GM12864 (cell line): ENCODE measurements at regions not wholly inside any gene's neighbourhood (a gene's known extent, or its start where the extent isn't known, plus 50 kb on each side); places are given as distances from the start of the nearest gene placed in this dataset.

Experiments used
- DNase-seq: peaks from one replicate; pipeline ENCODE4 v3.0.0-alpha.2; 2011; ENCODE audit warnings: low read depth
- H3K4me3 ChIP-seq: 2 replicates; pipeline ENCODE4 v1.5.1; 2011; ENCODE audit warnings: mild to moderate bottlenecking, low read depth, low read length, control low read depth
- TF ChIP-seq, protein P1 (sequence below): IDR thresholded peaks from 2 replicates; pipeline ENCODE4 v1.5.1; 2011; ENCODE audit warnings: low read depth, mild to moderate bottlenecking, moderate library complexity, low read length, control low read depth, inconsistent platforms; ENCODE audit errors: missing control alignments

DNA sequence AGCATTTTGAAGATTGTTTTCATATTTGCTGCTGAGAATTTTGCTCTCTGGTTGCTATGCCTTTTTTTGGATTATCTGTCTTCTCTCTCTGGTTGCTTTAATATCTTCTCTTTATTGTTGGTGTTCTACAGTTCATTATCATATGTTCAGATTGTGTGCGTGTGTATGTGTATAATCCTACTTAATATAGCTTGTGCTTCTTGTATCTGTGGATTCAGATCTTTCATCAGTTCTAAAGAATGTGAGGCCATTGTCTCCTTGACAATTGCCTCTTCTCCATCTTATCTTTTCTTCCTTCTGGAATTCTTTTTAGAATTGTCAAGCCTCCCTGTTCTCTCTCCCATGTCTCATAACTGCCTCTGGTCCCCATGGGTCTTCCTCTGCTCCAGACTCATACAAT is 195.4 kb downstream of the CDC5L start:
- TF ChIP-seq, protein P1, sequence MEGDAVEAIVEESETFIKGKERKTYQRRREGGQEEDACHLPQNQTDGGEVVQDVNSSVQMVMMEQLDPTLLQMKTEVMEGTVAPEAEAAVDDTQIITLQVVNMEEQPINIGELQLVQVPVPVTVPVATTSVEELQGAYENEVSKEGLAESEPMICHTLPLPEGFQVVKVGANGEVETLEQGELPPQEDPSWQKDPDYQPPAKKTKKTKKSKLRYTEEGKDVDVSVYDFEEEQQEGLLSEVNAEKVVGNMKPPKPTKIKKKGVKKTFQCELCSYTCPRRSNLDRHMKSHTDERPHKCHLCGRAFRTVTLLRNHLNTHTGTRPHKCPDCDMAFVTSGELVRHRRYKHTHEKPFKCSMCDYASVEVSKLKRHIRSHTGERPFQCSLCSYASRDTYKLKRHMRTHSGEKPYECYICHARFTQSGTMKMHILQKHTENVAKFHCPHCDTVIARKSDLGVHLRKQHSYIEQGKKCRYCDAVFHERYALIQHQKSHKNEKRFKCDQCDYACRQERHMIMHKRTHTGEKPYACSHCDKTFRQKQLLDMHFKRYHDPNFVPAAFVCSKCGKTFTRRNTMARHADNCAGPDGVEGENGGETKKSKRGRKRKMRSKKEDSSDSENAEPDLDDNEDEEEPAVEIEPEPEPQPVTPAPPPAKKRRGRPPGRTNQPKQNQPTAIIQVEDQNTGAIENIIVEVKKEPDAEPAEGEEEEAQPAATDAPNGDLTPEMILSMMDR, result no peak
- no peak for DNase-seq
- H3K4me3 ChIP-seq, result no peak overlapping the region

DNA sequence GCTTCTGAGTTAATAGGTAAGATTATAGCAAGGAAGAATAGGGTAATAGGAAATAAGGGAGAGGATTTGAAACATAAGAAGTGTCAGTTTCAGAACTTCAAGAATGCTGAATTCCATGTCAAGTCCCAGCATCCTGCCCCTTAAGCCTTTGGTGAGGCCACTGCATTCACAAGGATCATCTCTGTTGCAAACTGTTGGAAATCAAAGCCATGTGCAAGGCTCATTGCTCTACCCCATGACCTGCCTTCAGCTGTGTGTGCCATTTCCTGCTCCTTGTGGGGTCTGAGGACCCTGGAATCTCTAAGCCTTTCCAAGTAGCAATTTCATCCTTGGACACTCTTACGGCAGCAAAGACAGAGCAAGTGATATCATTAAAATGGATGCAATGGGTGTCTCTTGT is 203.0 kb downstream of the CDC5L start:
- TF ChIP-seq, protein P1, result no peak
- DNase-seq, result no peak
- H3K4me3 ChIP-seq, result no peak overlapping the region

DNA sequence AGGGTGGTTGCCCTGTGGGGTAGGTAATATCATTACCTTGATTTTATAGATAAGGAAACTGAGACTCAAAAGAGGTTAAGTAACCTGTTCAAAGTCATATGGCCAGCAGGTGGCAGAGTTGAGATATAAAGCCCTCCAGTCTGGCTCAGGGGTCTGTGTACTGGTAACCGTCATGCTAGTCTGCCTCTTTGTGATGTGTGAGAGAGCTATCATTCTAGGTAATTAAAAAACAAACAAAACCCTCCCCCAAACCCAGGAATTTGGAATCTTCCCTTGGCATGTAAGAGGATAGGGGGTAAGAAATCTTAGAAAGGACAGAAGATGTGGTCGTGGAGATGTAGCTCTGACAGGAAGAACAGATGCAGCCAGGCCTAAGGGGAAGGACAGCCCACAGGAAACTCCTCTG is 206.0 kb downstream of the CDC5L start:
- DNase-seq, result peak; percentile 19
- TF ChIP-seq, protein P1, result peak; percentile 53

DNA sequence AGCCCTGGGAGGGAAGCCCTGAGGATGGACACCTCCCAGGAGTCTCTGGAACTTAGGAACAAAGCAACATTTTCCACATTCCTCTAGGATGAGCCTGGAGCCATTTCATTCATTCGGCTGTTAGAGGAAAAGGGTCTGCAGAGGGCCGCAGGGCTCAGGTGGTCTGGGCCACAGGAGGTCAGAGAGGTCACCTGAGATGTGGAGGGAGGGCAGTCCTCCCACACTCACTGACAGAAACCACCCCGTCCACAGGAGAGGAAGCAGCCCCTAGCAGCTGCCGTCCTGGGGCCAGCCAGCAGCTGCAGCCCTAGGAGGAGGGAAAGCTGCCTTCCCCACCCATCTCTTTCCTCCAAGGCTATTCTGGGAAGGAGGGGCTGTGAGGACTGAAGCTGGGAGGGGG is 207.0 kb downstream of the CDC5L start:
- TF ChIP-seq, protein P1, result no peak
- no peak overlapping the region for H3K4me3 ChIP-seq
- no peak for DNase-seq

More for the DNA sequence above, 206.0 kb downstream of the CDC5L start:
- no peak overlapping the region for H3K4me3 ChIP-seq

DNA sequence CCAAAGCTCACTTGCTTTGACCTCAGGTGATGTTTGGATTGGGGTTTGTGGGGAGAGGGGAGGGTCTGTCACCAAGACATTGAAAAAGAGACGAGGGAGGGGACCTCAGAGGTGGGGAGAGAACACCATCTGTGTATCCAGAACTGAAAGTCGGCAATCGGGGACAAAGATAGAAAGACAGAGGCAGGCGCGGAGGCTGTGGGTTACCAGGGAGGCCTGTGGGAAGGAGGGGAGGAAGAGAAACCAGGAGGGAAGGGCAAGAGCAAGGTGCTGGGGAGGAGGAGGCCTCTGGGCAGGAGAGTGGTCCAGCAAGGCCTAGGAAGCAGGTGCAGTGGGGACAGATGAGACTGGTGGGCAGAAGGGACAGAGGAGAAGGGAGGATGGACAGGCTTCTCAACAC is 211.2 kb downstream of the CDC5L start:
- no peak overlapping the region for H3K4me3 ChIP-seq
- DNase-seq, result no peak

DNA sequence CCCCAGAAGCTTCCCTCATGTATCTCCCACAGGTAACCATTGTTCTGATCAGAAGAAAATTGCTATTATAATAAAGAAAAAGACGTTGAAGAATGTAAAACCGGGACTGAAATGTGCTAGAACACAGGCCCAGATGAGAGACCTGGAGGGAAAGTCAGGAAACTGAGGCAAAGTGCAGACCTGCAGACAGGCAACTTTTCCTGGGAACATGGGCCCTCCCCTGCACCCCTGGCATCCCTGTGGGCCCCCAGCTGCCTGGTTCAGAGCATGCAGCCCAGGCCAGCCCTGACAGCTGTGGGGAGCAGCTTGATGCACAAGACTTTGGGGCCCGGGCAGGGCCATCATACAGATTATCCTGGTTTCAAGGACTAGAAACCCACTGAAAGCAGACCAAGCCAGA is 212.2 kb downstream of the CDC5L start:
- TF ChIP-seq, protein P1, result no peak
- no peak overlapping the region for H3K4me3 ChIP-seq
- no peak for DNase-seq

More for the DNA sequence above, 211.2 kb downstream of the CDC5L start:
- TF ChIP-seq, protein P1, result no peak

DNA sequence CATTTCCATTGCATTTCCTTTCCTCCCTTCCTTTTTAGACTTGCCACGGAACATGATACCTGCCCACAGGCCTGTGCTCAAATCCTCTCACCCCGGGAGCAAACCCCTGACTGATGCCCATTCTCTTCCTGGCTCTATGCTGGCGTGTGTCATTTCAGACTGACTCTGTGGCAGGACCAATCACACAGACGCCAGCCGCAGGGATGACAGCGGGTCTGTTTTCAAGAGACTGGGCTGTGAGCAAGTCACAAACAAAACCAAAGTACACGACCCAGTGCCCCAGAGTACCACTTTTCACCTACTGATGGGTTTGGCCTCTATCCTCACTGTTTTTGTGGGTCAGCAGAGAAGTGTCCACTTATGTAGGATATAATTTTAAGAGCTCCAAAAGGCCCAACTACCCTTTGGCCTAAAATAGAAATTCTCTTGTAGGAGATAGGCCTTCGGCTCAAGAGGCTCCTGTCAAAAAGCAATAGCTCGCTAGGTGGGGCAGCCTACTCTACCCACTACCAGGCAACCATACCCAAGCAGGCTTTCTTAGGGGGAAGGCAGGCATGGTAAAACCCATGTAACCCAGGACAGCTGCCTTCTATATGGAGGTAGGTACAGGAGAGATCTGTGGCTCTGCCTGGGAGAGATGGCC is 215.7 kb downstream of the CDC5L start:
- no peak for DNase-seq
- TF ChIP-seq, protein P1, result no peak
- H3K4me3 ChIP-seq, result no peak overlapping the region
